Spinal cord (tissue), 9 donors: ENCODE measurements at regions not wholly inside any gene's neighbourhood (a gene's known extent, or its start where the extent isn't known, plus 50 kb on each side); places are given as distances from the start of the nearest gene placed in this dataset.
"Not testable (repeated sequence)": the region's sequence is repeated elsewhere in the genome, so short reads cannot be mapped to it uniquely, and the experiment has no call there.

ENCODE experiments used
- DNase-seq, 6 donors: peaks; one replicate each; pipeline versions ENCODE4 v3.0.0 to v3.0.0-alpha.2; 2013 to 2015; ENCODE audit warnings: low spot score in 6 of 6, low read depth in 4 of 6
- H3K27ac ChIP-seq: one replicate; pipeline ENCODE4 v1.5.1; 2013; ENCODE audit warnings: low read depth, low read length, control low read depth
- H3K27me3 ChIP-seq: one replicate; pipeline ENCODE4 v1.6.1; 2013; ENCODE audit warnings: low read length; ENCODE audit not compliant: control insufficient read depth, insufficient read depth
- H3K36me3 ChIP-seq: one replicate; pipeline ENCODE4 v1.6.1; 2013; ENCODE audit warnings: low read length; ENCODE audit not compliant: control insufficient read depth, insufficient read depth
- H3K4me1 ChIP-seq: one replicate; pipeline ENCODE4 v1.6.1; 2013; ENCODE audit warnings: low read length; ENCODE audit not compliant: control insufficient read depth, insufficient read depth
- H3K4me3 ChIP-seq: one replicate; pipeline ENCODE4 v1.5.1; 2013; ENCODE audit warnings: low read depth, low read length, control low read depth
- H3K9me3 ChIP-seq: one replicate; pipeline ENCODE4 v1.6.1; 2013; ENCODE audit warnings: low read length; ENCODE audit not compliant: control insufficient read depth, insufficient read depth
- WGBS: methylation state at CpG from one replicate; pipeline ENCODE4 v1.1.5; 2013; ENCODE audit warnings: missing lambda C conversion rate; ENCODE audit not compliant: insufficient coverage; 5-methylcytosine and 5-hydroxymethylcytosine counted together
- donor health status: healthy.

DNA sequence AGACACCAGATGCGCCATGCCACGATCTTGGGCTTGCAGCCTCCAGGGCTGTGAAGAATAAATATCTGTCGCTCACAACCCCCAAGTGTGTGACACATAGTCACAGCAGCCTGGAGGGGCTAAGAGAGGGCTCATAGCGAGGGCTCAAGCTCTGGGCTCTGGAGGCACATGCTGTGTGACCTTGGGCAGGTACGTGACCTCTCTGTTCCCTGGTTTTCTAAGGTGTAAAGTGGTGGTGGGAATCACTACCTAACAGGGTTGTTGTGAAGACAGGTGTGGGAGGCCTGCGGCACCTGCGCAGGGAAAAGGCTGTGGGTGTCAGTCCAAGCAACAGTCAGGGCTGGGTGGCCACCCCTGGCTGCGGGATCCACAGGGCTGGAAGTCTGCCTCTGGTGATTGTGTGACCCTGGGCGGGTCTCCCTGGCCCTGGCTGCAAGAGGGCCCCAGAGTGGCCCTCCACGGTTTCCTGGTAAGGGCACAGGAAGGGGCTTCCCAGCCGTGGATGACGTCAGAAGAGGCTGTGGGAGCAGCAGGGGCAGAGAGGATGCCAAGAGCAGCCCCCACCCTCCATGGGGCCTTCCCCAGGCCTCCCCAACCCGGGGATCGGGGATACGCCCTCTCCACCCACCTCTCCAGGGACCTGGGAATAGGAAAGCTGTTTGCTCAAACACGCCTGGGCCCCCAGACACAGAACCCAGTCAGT is 218.8 kb upstream of the SGCG start:
- WGBS: 90% methylated on average over 13 of the region's 16 CpGs

DNA sequence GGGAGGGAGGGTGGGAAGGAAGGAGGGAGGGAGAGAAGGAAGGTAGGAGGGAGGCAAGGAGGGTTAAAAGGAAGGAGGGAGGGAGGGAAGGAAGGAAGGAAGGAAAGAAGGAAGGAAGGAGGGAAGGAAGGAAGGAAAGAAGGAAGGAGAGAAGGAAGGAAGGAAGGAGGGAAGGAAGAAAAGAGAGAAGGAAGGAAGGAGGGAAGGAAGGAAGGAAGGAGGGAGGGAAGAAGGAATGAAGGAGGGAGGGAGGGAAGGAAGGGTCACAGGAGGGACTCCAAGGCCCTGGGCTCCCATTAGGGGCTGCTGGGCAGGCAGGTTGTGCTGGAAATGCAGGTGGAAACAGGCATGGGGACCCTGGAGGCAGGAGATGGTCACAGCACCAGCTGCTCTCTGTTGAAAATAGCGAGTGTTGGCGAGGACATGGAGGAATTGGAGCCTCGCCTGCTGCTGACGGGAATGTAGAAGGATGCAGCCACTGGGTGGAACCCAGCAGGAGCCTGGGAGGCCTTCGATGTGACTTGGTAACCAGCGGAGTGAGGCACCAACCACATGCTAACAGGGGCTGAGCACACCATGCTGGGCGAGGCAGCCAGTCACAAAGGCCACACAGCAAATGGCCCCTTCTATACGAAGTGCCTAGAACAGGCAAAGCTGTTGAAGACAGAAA is 217.3 kb upstream of the SGCG start:
- H3K9me3 ChIP-seq, H3K27me3 ChIP-seq, H3K4me3 ChIP-seq, H3K4me1 ChIP-seq, DNase-seq, H3K36me3 ChIP-seq, H3K27ac ChIP-seq: not testable (repeated sequence)
- 73% methylated on average over 6 of the region's 8 CpGs for WGBS

More for the DNA sequence above, 218.8 kb upstream of the SGCG start:
- Histone ChIP-seq H3K4me3 (no peak overlapping the region), H3K36me3 (no peaks in the 10 kb centered on the region), H3K9me3 (no peaks in the 10 kb centered on the region), H3K27ac (no peak overlapping the region), H3K4me1 (no peaks in the 10 kb centered on the region), H3K27me3 (no peaks in the 10 kb centered on the region)
- no peak for DNase-seq

DNA sequence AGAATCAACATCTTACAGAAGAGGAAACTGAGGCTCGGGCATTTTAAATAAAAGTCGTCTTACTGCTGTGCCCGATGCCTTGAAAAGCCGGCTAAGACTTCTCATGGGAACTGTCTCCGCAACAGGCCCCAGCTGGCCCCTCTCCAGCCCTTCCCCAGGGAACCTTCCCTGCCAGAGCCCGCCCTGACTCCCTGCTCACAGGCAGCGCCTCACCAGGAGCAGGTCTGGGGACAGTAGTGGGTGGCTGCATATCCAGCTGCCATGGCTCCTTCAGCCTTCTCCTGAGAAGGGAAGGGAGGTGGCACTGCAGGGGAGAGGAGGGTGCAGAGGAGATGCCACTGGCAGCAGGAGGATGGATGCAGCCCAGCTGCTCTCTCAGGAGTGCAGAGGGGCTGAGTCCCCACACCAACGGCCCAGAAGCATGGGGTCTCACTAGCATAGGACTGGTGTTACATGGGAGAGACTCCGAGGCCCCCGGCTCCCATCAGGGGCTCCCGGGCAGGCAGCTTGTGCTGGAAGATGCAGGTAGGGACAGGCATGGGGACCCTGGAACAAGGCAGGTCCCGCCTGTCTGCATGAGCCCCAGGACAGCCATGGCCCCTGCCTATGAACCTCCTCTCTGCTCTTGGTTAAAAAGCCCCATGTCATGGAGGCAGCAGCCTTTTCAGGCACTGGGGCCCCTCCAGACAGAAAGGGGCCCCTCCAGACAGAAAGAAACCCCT is 216.4 kb upstream of the SGCG start:
- Histone ChIP-seq H3K27ac (no peak overlapping the region), H3K27me3 (no peaks in the 10 kb centered on the region), H3K9me3 (no peaks in the 10 kb centered on the region), H3K36me3 (no peaks in the 10 kb centered on the region), H3K4me3 (no peak overlapping the region), H3K4me1 (no peaks in the 10 kb centered on the region)
- no peak for DNase-seq
- WGBS: 70% methylated on average over 10 of the region's 12 CpGs

DNA sequence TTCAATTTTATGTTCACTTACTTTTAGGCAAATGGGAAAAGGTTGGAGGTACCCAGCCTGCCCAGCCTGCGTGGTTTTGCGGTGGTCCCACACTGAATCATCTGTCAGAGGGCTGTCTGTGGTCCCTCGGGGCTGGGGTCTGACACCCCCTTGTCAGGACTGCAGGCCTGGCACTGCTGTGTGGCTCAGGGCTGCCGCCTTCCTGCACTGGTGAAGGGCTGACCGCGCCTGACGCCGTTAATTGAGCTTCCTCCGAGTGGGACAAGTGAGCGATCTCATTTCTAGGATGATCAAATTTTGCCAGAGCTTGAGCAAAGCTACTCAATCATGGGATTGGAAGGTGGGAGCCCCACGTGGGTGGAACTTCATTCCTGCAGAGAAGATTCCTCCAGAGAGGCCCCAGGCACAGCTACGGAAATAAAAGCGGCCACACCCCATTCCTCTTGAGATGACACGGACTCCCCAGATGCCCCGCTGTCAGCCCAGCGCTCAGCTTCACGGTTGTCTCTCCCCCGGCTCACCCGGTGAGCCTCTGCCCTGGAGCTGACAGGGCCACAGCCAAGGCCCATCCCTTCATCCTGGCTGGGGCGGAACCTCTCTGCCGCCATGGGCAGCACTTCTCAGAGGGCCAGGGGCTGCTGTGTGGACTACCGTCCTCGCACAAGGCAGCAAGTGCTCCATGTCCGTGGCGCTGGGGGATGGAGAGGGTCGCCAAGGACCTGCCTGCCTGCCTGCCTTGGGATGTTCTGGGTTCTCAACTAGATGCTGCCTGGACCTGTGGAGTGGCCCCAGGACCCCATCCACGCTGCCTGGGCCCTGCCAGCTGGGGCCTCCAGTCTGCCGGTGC is 215.5 kb upstream of the SGCG start:
- not testable (repeated sequence) for H3K4me1 ChIP-seq, H3K27ac ChIP-seq, H3K9me3 ChIP-seq, H3K27me3 ChIP-seq, DNase-seq, H3K36me3 ChIP-seq, H3K4me3 ChIP-seq
- WGBS: 79% methylated on average over 22 of the region's 28 CpGs

DNA sequence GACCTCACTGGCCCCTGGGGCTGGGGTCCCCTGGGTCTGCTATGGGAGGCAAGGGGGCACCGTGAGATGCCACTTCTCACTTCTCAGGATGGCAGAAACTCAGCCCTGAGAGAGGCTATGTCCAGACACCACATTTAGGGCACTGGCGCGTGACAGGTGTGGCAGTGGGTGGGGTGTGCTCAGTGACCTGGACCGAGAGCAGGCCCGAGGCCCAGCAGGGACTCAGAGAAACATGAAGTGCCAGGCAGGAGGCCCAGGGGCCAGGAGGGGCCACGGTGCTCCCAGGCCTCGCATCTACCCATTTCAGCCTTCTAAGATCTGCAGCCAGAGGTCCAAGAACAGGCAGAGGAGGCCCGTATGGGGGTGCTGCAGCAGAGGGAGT is 214.9 kb upstream of the SGCG start:
- H3K36me3 ChIP-seq, H3K9me3 ChIP-seq, H3K4me3 ChIP-seq, DNase-seq, H3K4me1 ChIP-seq, H3K27ac ChIP-seq, H3K27me3 ChIP-seq: not testable (repeated sequence)
- whole genome bisulfite sequencing: 93% methylated on average over 3 of the region's 8 CpGs

DNA sequence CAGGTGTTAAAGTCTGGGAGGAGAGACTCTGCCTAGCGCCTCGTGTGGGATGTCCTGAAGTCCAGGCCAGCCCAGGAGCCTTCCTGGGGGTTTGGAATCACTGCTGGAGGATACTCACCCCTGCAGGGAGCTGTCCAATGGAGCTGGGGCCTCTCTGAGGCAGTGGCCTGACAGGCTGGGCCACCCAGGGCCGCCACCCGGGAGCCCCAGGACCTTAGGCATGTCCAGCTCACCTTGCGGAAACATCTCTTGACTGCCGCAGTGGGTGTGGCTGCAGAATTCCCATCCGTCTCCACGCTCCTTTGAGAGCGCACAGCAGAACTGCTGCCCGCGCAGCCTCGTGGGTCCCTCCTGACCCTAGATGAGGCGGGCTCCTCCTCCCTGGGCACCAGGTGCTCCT is 214.0 kb upstream of the SGCG start:
- not testable (repeated sequence) for H3K27ac ChIP-seq, H3K27me3 ChIP-seq, H3K4me3 ChIP-seq, H3K36me3 ChIP-seq, H3K4me1 ChIP-seq, DNase-seq, H3K9me3 ChIP-seq
- WGBS: 82% methylated on average over 10 of the region's 13 CpGs

DNA sequence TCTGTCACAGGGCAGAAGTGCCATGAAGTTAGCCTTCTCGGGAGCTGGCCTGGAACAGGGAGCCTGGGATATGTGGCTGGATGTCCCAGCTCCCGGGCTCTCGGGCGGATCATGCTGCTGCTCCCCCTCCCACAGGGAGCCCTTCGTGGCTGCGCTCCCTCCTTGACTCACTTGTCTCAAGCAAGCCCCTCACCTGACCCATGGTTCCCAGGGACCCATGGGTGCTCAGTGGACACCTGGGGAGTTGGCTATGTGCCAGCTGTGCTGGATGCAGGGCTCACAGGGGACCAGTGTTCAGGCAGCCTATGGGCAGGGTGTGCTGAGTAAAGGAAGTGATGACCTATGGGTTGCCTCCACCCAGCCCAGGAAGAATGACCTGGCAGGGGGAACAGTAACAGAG is 213.1 kb upstream of the SGCG start:
- H3K9me3 ChIP-seq: no peaks in the 10 kb centered on the region
- H3K27ac ChIP-seq: no peak overlapping the region
- H3K4me3 ChIP-seq: no peak overlapping the region
- 84% methylated on average over 6 of the region's 6 CpGs for WGBS
- peaks cover 2% of the 10 kb centered on the region for H3K4me1 ChIP-seq
- H3K36me3 ChIP-seq: no peaks in the 10 kb centered on the region
- DNase-seq: no peak
- no peaks in the 10 kb centered on the region for H3K27me3 ChIP-seq

DNA sequence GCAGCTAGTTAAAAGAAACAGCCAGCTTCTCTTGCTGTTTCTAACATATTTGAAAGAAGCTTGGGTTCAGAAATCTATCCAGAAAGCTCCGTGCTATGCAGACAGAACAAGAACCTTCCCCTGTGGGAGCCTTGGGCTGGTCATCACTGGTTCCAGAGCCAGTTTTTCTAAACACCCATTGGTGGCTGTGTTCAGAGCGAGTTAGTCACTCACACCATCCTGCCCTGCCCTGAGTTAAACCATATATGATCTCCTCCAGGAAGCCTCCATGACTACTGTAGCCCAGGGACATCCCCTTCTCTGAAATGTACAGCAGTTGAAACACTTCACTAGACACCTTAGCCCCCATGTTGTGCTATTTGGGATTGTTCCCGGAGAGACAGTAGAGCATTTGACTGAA is 200.8 kb upstream of the SGCG start:
- Histone ChIP-seq H3K27me3 (no peaks in the 10 kb centered on the region), H3K27ac (no peak overlapping the region), H3K4me1 (no peaks in the 10 kb centered on the region), H3K36me3 (no peaks in the 10 kb centered on the region), H3K9me3 (peaks cover 3% of the 10 kb centered on the region), H3K4me3 (no peak overlapping the region)
- DNase-seq: no peak
- 94% methylated on average over 2 of the region's 3 CpGs for whole genome bisulfite sequencing

DNA sequence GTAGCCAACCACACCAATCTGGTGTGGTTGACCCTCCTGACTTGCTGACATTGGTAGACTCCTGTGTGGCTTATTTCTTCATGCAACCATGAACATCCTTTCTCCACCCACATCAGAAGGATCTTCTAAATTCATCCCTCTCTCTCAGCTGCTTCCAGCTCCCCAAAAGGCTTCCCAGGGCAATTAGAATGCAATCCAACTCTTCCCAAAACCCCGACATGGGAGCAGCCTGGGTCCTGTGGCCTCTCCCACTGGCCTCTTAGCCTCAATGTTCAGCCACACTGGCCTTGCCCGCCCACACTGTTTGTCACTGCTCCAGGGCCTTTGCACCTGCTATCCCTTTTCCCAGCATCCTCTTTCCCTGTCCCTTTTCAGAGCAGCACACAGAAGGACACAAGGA is 199.8 kb upstream of the SGCG start:
- Histone ChIP-seq H3K4me1 (no peaks in the 10 kb centered on the region), H3K4me3 (no peak overlapping the region), H3K9me3 (peaks cover 3% of the 10 kb centered on the region), H3K36me3 (no peaks in the 10 kb centered on the region), H3K27me3 (no peaks in the 10 kb centered on the region), H3K27ac (no peak overlapping the region)
- DNase-seq: no peak
- WGBS: 91% methylated on average over 2 of the region's 2 CpGs
